ENCODE measurements at regions not wholly inside any gene's neighbourhood (a gene's known extent, or its start where the extent isn't known, plus 50 kb on each side); places are given as distances from the start of the nearest gene placed in this dataset.

- in situ Hi-C loops (cut with MboI; ENCODE audit: low pct_unique_long_range_greater_than_20kb in 2 of 9, low sequenced_read_pairs in 9 of 9, unreplicated experiment in 9 of 9) = no loop called here
- no peak overlapping the region for H3K4me3 ChIP-seq
- no peak overlapping the region for H3K27ac ChIP-seq
- WGBS, 10 experiments = 0 to 83% (median 71%) methylated on average over 1 to 2 of the region's 2 CpGs; no CpG with 5 or more reads in 5 of the 10 experiments
- no peaks in the 10 kb centered on the region for H3K4me1 ChIP-seq (replicated peaks in 1 of 2)
- no peak for ATAC-seq (replicated peaks in 6 of 8)
These were observed 99.4 kb downstream of the LITAF start for GRCh38 chr16:11487289-11487688.

DNA sequence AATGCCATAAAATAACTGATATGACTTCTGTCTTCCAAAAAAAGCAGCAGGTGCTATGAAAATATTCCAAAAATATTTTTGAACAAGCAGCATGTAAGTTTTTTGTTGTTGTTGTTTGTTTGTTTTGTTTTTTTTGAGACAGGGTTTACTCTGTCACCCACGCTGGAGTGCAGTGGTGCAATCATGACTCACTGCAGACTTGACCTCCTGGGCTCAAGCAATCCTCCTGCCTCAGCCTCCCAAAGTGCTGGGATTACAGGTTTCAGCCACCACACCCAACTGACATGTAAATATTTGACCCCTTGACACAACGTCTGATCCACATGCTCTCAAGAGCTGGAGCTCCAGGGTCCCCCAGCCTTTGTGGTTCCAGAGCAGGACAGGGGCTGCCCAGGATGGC, 98.4 kb downstream of the LITAF start:
- no peak overlapping the region for H3K4me3 ChIP-seq
- no peaks in the 10 kb centered on the region for H3K4me1 ChIP-seq (replicated peaks in 1 of 2)
- in situ Hi-C loops (cut with MboI; ENCODE audit: low pct_unique_long_range_greater_than_20kb in 2 of 9, low sequenced_read_pairs in 9 of 9, unreplicated experiment in 9 of 9) = no loop called here
- no peak for ATAC-seq (replicated peaks in 6 of 8)
- 0 to 100% (median 80%) methylated on average over 1 to 2 of the region's 2 CpGs; no CpG with 5 or more reads in 5 of the 10 experiments for WGBS, 10 experiments
- H3K27ac ChIP-seq = no peak overlapping the region

- in situ Hi-C loops (cut with MboI; ENCODE audit: low pct_unique_long_range_greater_than_20kb in 2 of 9, low sequenced_read_pairs in 9 of 9, unreplicated experiment in 9 of 9) = no loop called here
- no peak for ATAC-seq (replicated peaks in 6 of 8)
- no peaks in the 10 kb centered on the region for H3K4me1 ChIP-seq (replicated peaks in 1 of 2)
- H3K4me3 ChIP-seq = no peak overlapping the region
- no CpG with 5 or more reads among the region's 6 CpGs for WGBS, 10 experiments
- no peak overlapping the region for H3K27ac ChIP-seq
These were observed 95.2 kb downstream of the LITAF start for GRCh38 chr16:11491524-11491923.

DNA sequence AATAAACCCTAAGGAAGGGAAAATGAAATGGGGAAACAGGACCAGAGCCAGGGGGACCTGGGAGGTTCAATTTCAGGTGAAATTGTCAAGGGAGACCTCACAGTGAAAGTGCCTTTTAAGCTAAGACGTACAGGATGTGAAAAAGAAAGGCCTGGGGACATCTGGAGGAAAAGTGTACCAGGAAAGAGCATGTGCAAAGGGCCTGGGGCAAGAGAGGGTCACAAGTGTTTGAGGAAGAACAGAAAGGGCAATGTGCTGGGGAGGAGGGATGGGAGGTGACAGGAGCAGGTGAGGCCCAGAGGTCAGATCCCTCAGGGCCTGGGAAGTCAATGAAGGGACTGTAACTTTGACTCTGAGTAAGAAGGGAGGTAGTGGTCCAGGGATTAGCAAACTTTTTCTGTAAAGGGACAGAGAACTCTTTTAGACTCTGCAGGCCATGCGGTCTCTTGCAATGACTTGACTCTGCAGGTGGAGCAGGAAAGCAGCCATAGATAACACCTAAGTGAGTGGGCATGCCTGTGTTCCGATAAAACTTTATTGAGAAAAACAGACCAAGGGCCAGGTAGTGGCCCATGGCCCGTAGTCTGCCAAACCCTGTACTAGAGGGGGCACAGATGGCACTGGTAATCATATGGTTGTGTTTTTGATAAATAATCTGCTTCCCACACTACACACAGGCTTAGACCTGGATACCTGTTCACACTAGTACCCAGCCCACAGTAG, 93.8 kb downstream of the LITAF start:
- Histone ChIP-seq H3K4me3 (no peak overlapping the region), H3K27ac (no peak overlapping the region), H3K4me1 (replicated peaks in 1 of 2) (peaks cover 9 to 11% of the 10 kb centered on the region in 2 donors)
- whole genome bisulfite sequencing, 10 experiments = 56 to 100% (median 94%) methylated on average over 1 to 4 of the region's 4 CpGs; no CpG with 5 or more reads in 3 of the 10 experiments
- ATAC-seq (replicated peaks in 6 of 8) = no peak
- in situ Hi-C loops (cut with MboI; ENCODE audit: low pct_unique_long_range_greater_than_20kb in 2 of 9, low sequenced_read_pairs in 9 of 9, unreplicated experiment in 9 of 9) = no loop called here

DNA sequence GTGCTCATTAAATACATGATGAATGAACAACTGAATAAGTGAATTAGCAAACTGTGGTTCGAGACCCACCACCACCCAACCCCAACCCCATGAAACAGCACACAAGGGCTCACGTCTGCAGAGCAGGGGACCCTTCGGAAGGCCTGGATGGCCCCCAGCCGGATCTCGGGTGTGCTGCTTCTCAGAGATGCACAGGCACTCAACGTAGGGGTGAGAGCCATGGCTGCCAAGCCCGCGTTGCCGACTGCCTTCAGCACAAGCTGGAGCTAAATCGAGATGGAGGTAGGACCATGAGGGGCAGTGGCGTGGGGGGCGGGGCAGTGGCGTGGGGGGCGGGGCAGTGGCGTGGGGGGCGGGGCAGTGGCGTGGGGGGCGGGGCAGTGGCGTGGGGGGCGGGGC, 93.2 kb downstream of the LITAF start:
- 80 to 100% methylated on average over 1 to 2 of the region's 20 CpGs; no CpG with 5 or more reads in 8 of the 10 experiments for WGBS, 10 experiments
- in situ Hi-C loops (cut with MboI; ENCODE audit: low pct_unique_long_range_greater_than_20kb in 2 of 9, low sequenced_read_pairs in 9 of 9, unreplicated experiment in 9 of 9) = no loop called here
- H3K27ac ChIP-seq = no peak overlapping the region
- peaks cover 11 to 15% of the 10 kb centered on the region in 2 donors for H3K4me1 ChIP-seq (replicated peaks in 1 of 2)
- H3K4me3 ChIP-seq = no peak overlapping the region
- no peak for ATAC-seq (replicated peaks in 6 of 8)

DNA sequence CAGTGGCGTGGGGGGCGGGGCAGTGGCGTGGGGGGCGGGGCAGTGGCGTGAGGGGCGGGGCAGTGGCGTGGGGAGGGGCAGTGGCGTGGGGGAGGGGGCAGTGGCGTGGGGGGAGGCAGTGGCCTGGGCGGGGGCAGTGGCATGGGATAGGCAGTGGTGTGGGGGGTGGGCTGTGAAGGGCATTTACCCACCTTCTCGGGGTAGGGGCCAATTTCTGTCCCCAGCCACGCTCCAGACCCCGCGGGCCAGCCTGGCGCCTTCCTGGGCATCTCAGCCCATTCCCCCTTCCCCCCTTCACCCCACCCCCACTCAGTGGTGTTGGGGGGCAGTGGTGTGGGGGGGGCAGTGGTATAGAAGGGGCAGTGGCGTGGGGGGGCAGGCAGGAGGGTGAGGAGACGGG, 92.7 kb downstream of the LITAF start:
- ATAC-seq (replicated peaks in 6 of 8) = no peak
- in situ Hi-C loops (cut with MboI; ENCODE audit: low pct_unique_long_range_greater_than_20kb in 2 of 9, low sequenced_read_pairs in 9 of 9, unreplicated experiment in 9 of 9) = no loop called here
- H3K27ac ChIP-seq = no peak overlapping the region
- no CpG with 5 or more reads among the region's 17 CpGs for WGBS, 10 experiments
- peaks cover 11 to 17% of the 10 kb centered on the region in 2 donors for H3K4me1 ChIP-seq (replicated peaks in 1 of 2)
- no peak overlapping the region for H3K4me3 ChIP-seq

GRCh38 chr16:11494433-11494832, 92.3 kb downstream of the LITAF start:
- Histone ChIP-seq H3K27ac (no peak overlapping the region), H3K4me3 (no peak overlapping the region), H3K4me1 (replicated peaks in 1 of 2) (peaks cover 11 to 17% of the 10 kb centered on the region in 2 donors)
- 60 to 100% methylated on average over 2 of the region's 12 CpGs; no CpG with 5 or more reads in 8 of the 10 experiments for WGBS, 10 experiments
- in situ Hi-C loops (cut with MboI; ENCODE audit: low pct_unique_long_range_greater_than_20kb in 2 of 9, low sequenced_read_pairs in 9 of 9, unreplicated experiment in 9 of 9) = no loop called here
- no peak for ATAC-seq (replicated peaks in 6 of 8)

GRCh38 chr16:11495066-11495407, 91.7 kb downstream of the LITAF start:
- Histone ChIP-seq H3K4me3 (no peak overlapping the region), H3K27ac (no peak overlapping the region), H3K4me1 (replicated peaks in 1 of 2) (peaks cover 11 to 17% of the 10 kb centered on the region in 2 donors)
- WGBS, 10 experiments = 40 to 100% (median 100%) methylated on average over 1 of the region's 5 CpGs; no CpG with 5 or more reads in 6 of the 10 experiments
- peak in 1 of 8 experiments; percentile 6 for ATAC-seq (replicated peaks in 6 of 8)
- in situ Hi-C loops (cut with MboI; ENCODE audit: low pct_unique_long_range_greater_than_20kb in 2 of 9, low sequenced_read_pairs in 9 of 9, unreplicated experiment in 9 of 9) = no loop called here

Measured in motor neuron (in vitro differentiated cells).